Body of pancreas (tissue), 4 donors: ENCODE measurements at regions not wholly inside any gene's neighbourhood (a gene's known extent, or its start where the extent isn't known, plus 50 kb on each side); places are given as distances from the start of the nearest gene placed in this dataset.

Experiments used
- ATAC-seq: fragments of 150-250 bp; one replicate; pipeline ENCODE4 v1.9.1; 2016
- DNase-seq, 4 donors: peaks; one replicate each; pipeline ENCODE4 v3.0.0-alpha.2; 2019
- H3K27ac ChIP-seq, 4 donors: fragments of 200-600 bp; sonication (generic); 1 replicate in 3 of 4; 2 replicates in 1 of 4; pipeline versions ENCODE4 v1.5.1 to v1.6.1; 2016 to 2019; ENCODE audit warnings: mild to moderate bottlenecking in 1 of 4, mixed read lengths in 1 of 4, moderate library complexity in 1 of 4
- H3K27me3 ChIP-seq, 2 donors: fragments of 200-600 bp; sonication (generic); one replicate each; pipeline ENCODE4 v1.6.0; 2016; ENCODE audit warnings: mild to moderate bottlenecking in 1 of 2
- H3K36me3 ChIP-seq, 2 donors: fragments of 200-600 bp; sonication (generic); replicated peaks in 1 of 2; 2 replicates each; pipeline ENCODE4 v1.5.1; 2016; ENCODE audit warnings: low read depth in 2 of 2; ENCODE audit not compliant: insufficient read depth in 1 of 2
- H3K4me1 ChIP-seq: fragments of 200-600 bp; sonication (generic); one replicate; pipeline ENCODE4 v1.6.0; 2016
- H3K4me3 ChIP-seq, 2 donors: fragments of 200-600 bp; sonication (generic); 1 replicate in 1 of 2; 2 replicates in 1 of 2; pipeline ENCODE4 v1.5.1; 2016 to 2019
- H3K9me3 ChIP-seq, 3 donors: fragments of 200-600 bp; sonication (generic); 1 replicate in 2 of 3; 2 replicates in 1 of 3; pipeline ENCODE4 v1.5.1; 2016
- CTCF ChIP-seq, 7 experiments: fragments of 450-650 bp in 4 of 7; fragments of 200-600 bp in 3 of 7; sonication (generic) in 3 of 7; IDR thresholded peaks; one replicate each; pipeline ENCODE4 v1.5.1; 2016 to 2019; ENCODE audit warnings: antibody characterized with exemption in 7 of 7
- POLR2A ChIP-seq, 3 donors: fragments of 450-650 bp; IDR thresholded peaks; one replicate each; pipeline ENCODE4 v1.6.1; 2016; ENCODE audit warnings: antibody characterized with exemption in 3 of 3, mild to moderate bottlenecking in 2 of 3
- WGBS, 2 donors: methylation state at CpG; one replicate each; pipeline ENCODE4 v1.1.5; 2017; 5-methylcytosine and 5-hydroxymethylcytosine counted together
- intact Hi-C: fragments of 100-400 bp; cut with DNase I; formaldehyde crosslinking; loops from one replicate; pipeline ENCODE4 v1.15.1; 2023

DNA sequence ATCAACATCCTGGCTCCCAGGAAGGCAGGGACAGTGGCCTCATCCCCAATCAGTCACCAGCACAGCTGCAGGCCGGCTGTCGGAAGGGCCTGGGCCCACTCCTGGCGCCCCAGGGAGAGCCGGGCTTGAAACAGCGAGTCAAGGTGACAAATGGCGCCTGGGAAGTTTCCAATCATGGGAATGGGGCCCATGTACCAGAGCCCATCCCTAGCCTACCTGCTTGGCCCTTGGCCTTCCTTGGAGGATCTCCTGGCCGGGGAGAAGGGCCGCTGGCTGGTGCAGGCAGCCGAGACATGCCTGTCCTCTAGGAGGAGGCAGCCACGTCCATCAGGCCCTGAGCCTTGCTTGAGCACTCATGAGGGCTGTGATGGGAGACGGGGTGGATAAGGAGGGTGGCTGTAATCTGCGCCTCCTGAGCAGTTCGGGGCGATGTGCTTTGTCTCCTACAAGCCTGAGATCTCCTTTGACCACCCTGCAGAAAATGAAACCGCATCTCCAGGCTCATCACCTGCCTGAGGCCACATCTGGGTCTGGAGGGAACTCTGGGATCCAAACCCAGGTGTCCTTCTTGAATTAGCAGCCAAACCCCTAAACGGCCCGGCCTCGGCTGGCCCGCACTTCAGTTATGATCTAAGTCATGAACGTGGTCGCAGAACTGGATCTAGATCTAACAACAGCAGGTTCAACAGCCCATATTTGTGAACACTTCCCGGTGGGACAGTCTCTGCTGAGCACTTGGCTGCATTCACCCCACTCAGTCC is 862.0 kb downstream of the TBC1D22A start:
- Histone ChIP-seq H3K4me3 (no peak overlapping the region), H3K27me3 (peaks cover 0 to 3% of the 10 kb centered on the region in 2 donors)

DNA sequence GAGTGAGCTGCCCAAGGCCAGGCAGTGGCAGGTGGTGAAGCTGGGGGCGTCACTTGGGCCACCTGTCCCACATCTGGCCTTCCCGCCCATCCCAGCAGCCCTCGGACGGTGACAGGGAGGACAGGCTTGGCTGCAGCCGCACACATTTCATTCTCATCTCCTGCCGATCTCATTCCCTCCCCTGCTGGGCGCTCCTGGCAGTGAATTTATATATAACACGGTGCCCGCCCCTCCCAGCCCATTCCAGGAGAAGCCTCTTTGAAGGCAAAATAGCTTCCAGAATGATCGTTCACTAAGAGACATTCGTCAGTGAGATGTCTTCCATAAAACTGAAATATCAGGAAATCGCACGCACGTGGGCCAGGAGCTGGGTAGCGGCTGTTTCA is 861.3 kb downstream of the TBC1D22A start:
- no peak for DNase-seq
- no peak for TF ChIP-seq POLR2A (IDR thresholded peaks at IDR 0.05)
- TF ChIP-seq CTCF (IDR thresholded peaks at IDR 0.05), result no peak
- Histone ChIP-seq H3K9me3 (no peaks in the 10 kb centered on the region), H3K27me3 (peaks cover 0 to 3% of the 10 kb centered on the region in 2 donors), H3K4me3 (no peak overlapping the region), H3K4me1 (no peaks in the 10 kb centered on the region), H3K36me3 (no peaks in the 10 kb centered on the region), H3K27ac (no peak overlapping the region)
- intact Hi-C loops, result no loop called here
- 38 to 44% methylated on average over 15 of the region's 15 CpGs for WGBS, 2 donors
- no peak for ATAC-seq

More for the DNA sequence above, 862.0 kb downstream of the TBC1D22A start:
- Histone ChIP-seq H3K9me3 (no peaks in the 10 kb centered on the region), H3K27ac (no peak overlapping the region), H3K4me1 (no peaks in the 10 kb centered on the region), H3K36me3 (no peaks in the 10 kb centered on the region)
- no peak for TF ChIP-seq CTCF (IDR thresholded peaks at IDR 0.05)
- TF ChIP-seq POLR2A (IDR thresholded peaks at IDR 0.05), result no peak
- intact Hi-C loops, result no loop called here
- ATAC-seq (no peak), DNase-seq (no peak)
- WGBS, 2 donors, result 76% methylated on average over 15 to 22 of the region's 22 CpGs

- Histone ChIP-seq H3K27ac (no peak overlapping the region), H3K4me1 (no peaks in the 10 kb centered on the region), H3K27me3 (peaks cover 0 to 3% of the 10 kb centered on the region in 2 donors), H3K4me3 (no peak overlapping the region), H3K36me3 (no peaks in the 10 kb centered on the region), H3K9me3 (no peaks in the 10 kb centered on the region)
- no peak for ATAC-seq
- intact Hi-C loops, result no loop called here
- WGBS, 2 donors, result 53 to 72% methylated on average over 11 to 16 of the region's 18 CpGs
- TF ChIP-seq CTCF (IDR thresholded peaks at IDR 0.05), result no peak
- TF ChIP-seq POLR2A (IDR thresholded peaks at IDR 0.05), result no peak
- no peak for DNase-seq
Measured at GRCh38 chr22:47623066-47623762, 860.8 kb downstream of the TBC1D22A start.

DNA sequence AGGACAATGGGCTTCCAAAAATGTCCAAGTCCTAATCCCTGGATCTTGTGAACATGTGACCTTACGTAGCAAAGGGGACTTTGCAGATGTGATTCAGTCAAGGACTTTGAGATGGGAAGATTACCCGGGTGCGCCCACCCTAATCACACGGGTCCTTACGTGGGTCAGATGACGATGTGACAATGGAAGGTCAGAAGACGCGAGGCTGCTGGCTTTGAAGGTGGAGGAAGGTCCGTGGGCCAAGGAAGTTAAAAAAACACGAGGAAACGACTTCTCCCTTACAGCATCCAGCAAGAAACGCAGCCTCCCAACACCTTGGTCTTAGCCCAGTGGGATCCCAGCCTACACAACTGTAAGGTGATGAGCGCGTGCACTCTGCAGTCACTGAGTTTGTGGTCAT is 860.1 kb downstream of the TBC1D22A start:
- 65 to 66% methylated on average over 14 of the region's 14 CpGs for WGBS, 2 donors
- H3K27me3 ChIP-seq, result peaks cover 0 to 3% of the 10 kb centered on the region in 2 donors
- no peaks in the 10 kb centered on the region for H3K36me3 ChIP-seq

More for the DNA sequence above, 860.1 kb downstream of the TBC1D22A start:
- TF ChIP-seq POLR2A (IDR thresholded peaks at IDR 0.05), result no peak
- no peak for TF ChIP-seq CTCF (IDR thresholded peaks at IDR 0.05)
- no peak for ATAC-seq
- H3K4me1 ChIP-seq, result no peaks in the 10 kb centered on the region
- intact Hi-C loops, result no loop called here
- H3K9me3 ChIP-seq, result no peaks in the 10 kb centered on the region
- H3K27ac ChIP-seq, result no peak overlapping the region
- no peak for DNase-seq
- H3K4me3 ChIP-seq, result no peak overlapping the region
